ENCODE measurements at regions not wholly inside any gene's neighbourhood (a gene's known extent, or its start where the extent isn't known, plus 50 kb on each side); places are given as distances from the start of the nearest gene placed in this dataset.

DNA sequence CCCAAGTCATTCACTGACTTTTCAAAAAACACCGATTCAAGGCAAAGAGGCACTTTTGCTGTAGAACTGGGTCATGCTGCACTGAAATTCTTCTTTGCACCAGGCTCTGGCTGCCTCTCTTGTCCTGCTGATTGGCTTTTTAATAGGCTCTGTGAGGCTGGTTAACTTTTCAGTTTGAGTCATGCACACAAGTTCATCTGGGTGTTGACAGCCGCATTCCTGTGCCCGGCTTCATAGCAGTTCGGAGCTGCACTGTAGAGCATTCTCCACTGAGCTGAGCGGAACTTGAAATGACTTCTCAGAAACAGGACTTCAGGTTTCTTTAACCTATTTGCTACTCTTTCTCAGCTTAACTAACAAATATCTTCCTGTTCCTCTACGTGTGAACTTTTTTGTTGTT lies 978.3 kb downstream of the UQCRFS1 start:
- TF ChIP-seq, protein P1, sequence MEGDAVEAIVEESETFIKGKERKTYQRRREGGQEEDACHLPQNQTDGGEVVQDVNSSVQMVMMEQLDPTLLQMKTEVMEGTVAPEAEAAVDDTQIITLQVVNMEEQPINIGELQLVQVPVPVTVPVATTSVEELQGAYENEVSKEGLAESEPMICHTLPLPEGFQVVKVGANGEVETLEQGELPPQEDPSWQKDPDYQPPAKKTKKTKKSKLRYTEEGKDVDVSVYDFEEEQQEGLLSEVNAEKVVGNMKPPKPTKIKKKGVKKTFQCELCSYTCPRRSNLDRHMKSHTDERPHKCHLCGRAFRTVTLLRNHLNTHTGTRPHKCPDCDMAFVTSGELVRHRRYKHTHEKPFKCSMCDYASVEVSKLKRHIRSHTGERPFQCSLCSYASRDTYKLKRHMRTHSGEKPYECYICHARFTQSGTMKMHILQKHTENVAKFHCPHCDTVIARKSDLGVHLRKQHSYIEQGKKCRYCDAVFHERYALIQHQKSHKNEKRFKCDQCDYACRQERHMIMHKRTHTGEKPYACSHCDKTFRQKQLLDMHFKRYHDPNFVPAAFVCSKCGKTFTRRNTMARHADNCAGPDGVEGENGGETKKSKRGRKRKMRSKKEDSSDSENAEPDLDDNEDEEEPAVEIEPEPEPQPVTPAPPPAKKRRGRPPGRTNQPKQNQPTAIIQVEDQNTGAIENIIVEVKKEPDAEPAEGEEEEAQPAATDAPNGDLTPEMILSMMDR (conservative IDR thresholded peaks at IDR 0.05) = no peak
- no peak for TF ChIP-seq EZH2 (IDR thresholded peaks at IDR 0.05; ENCODE audit: low read depth)

Measured in PC-9 (cell line).